ENCODE measurements at regions not wholly inside any gene's neighbourhood (a gene's known extent, or its start where the extent isn't known, plus 50 kb on each side); places are given as distances from the start of the nearest gene placed in this dataset.

GRCh38 chr1:193567937-193568336, 381.5 kb upstream of the B3GALT2 start:
- DNase-seq (ENCODE audit: low spot score): no peak

GRCh38 chr1:193566735-193567134, 380.3 kb upstream of the B3GALT2 start:
- DNase-seq (ENCODE audit: low spot score): no peak

GRCh38 chr1:193565971-193566577, 379.7 kb upstream of the B3GALT2 start:
- DNase-seq (ENCODE audit: low spot score): no peak

GRCh38 chr1:193562121-193562520, 375.7 kb upstream of the B3GALT2 start:
- no peak for DNase-seq (ENCODE audit: low spot score)

- DNase-seq (ENCODE audit: low spot score): no peak
Measured at GRCh38 chr1:193558491-193559028, 372.1 kb upstream of the B3GALT2 start.

GRCh38 chr1:193555662-193556441, 369.4 kb upstream of the B3GALT2 start:
- DNase-seq (ENCODE audit: low spot score): no peak

GRCh38 chr1:193553564-193553963, 367.2 kb upstream of the B3GALT2 start:
- DNase-seq (ENCODE audit: low spot score): no peak

GRCh38 chr1:193552274-193552673, 365.9 kb upstream of the B3GALT2 start:
- no peak for DNase-seq (ENCODE audit: low spot score)

GRCh38 chr1:193549081-193549480, 362.7 kb upstream of the B3GALT2 start:
- DNase-seq (ENCODE audit: low spot score): no peak

- no peak for DNase-seq (ENCODE audit: low spot score)
Measured at GRCh38 chr1:193545171-193545570, 358.8 kb upstream of the B3GALT2 start.

GRCh38 chr1:193543259-193543658, 356.8 kb upstream of the B3GALT2 start:
- no peak for DNase-seq (ENCODE audit: low spot score)

GRCh38 chr1:193542690-193543089, 356.3 kb upstream of the B3GALT2 start:
- no peak for DNase-seq (ENCODE audit: low spot score)

GRCh38 chr1:193540511-193540910, 354.1 kb upstream of the B3GALT2 start:
- DNase-seq (ENCODE audit: low spot score): no peak

- DNase-seq (ENCODE audit: low spot score): no peak
Measured at GRCh38 chr1:193539731-193540459, 353.5 kb upstream of the B3GALT2 start.

- DNase-seq (ENCODE audit: low spot score): no peak
Measured at GRCh38 chr1:193538680-193539079, 352.3 kb upstream of the B3GALT2 start.

- DNase-seq (ENCODE audit: low spot score): no peak
Measured at GRCh38 chr1:193538003-193538354, 351.6 kb upstream of the B3GALT2 start.

- no peak for DNase-seq (ENCODE audit: low spot score)
Measured at GRCh38 chr1:193537266-193538002, 351.0 kb upstream of the B3GALT2 start.

- DNase-seq (ENCODE audit: low spot score): no peak
Measured at GRCh38 chr1:193533853-193534252, 347.4 kb upstream of the B3GALT2 start.

GRCh38 chr1:193525917-193526710, 339.7 kb upstream of the B3GALT2 start:
- no peak for DNase-seq (ENCODE audit: low spot score)

- no peak for DNase-seq (ENCODE audit: low spot score)
Measured at GRCh38 chr1:193525411-193525810, 339.0 kb upstream of the B3GALT2 start.

GRCh38 chr1:193524616-193525015, 338.2 kb upstream of the B3GALT2 start:
- DNase-seq (ENCODE audit: low spot score): no peak
